ENCODE measurements at regions not wholly inside any gene's neighbourhood (a gene's known extent, or its start where the extent isn't known, plus 50 kb on each side); places are given as distances from the start of the nearest gene placed in this dataset.

GRCh38 chr4:154047733-154048132 lies 258.9 kb upstream of the SFRP2 start:
- peaks cover 4% of the 10 kb centered on the region for H3K9me3 ChIP-seq
- ATAC-seq (no peak), DNase-seq (no peak)
- no peak overlapping the region for H3K4me3 ChIP-seq
- intact Hi-C loops (cut with DNase I) = no loop called here
- no peaks in the 10 kb centered on the region for H3K36me3 ChIP-seq
- H3K4me1 ChIP-seq = no peaks in the 10 kb centered on the region
- H3K27ac ChIP-seq = no peak overlapping the region
- H3K27me3 ChIP-seq = no peaks in the 10 kb centered on the region
- TF ChIP-seq CTCF (IDR thresholded peaks at IDR 0.05) = no peak

- ATAC-seq = no peak
- Histone ChIP-seq H3K27ac (no peak overlapping the region), H3K36me3 (no peaks in the 10 kb centered on the region), H3K27me3 (no peaks in the 10 kb centered on the region), H3K4me3 (no peak overlapping the region), H3K9me3 (no peaks in the 10 kb centered on the region), H3K4me1 (no peaks in the 10 kb centered on the region)
- intact Hi-C loops (cut with DNase I) = no loop called here
- no peak for TF ChIP-seq CTCF (IDR thresholded peaks at IDR 0.05)
- DNase-seq = no peak
Measured at GRCh38 chr4:154044742-154045485, 256.0 kb upstream of the SFRP2 start.

- H3K36me3 ChIP-seq = no peaks in the 10 kb centered on the region
- DNase-seq = no peak
Measured at GRCh38 chr4:154044108-154044531, 255.2 kb upstream of the SFRP2 start.

GRCh38 chr4:154041640-154042039 lies 252.8 kb upstream of the SFRP2 start:
- TF ChIP-seq CTCF (IDR thresholded peaks at IDR 0.05) = no peak
- Histone ChIP-seq H3K27me3 (no peaks in the 10 kb centered on the region), H3K4me3 (no peak overlapping the region), H3K4me1 (no peaks in the 10 kb centered on the region), H3K9me3 (no peaks in the 10 kb centered on the region), H3K27ac (no peak overlapping the region), H3K36me3 (no peaks in the 10 kb centered on the region)
- no peak for DNase-seq
- intact Hi-C loops (cut with DNase I) = no loop called here
- no peak for ATAC-seq

More at GRCh38 chr4:154044108-154044531, 255.2 kb upstream of the SFRP2 start:
- no peak overlapping the region for H3K4me3 ChIP-seq
- no peak for TF ChIP-seq CTCF (IDR thresholded peaks at IDR 0.05)
- no peak for ATAC-seq
- intact Hi-C loops (cut with DNase I) = no loop called here
- H3K27me3 ChIP-seq = no peaks in the 10 kb centered on the region
- H3K9me3 ChIP-seq = no peaks in the 10 kb centered on the region
- no peaks in the 10 kb centered on the region for H3K4me1 ChIP-seq
- no peak overlapping the region for H3K27ac ChIP-seq

- H3K27ac ChIP-seq = no peak overlapping the region
- H3K4me1 ChIP-seq = no peaks in the 10 kb centered on the region
- no peak for TF ChIP-seq CTCF (IDR thresholded peaks at IDR 0.05)
- H3K27me3 ChIP-seq = no peaks in the 10 kb centered on the region
- no peaks in the 10 kb centered on the region for H3K9me3 ChIP-seq
- no peak overlapping the region for H3K4me3 ChIP-seq
- intact Hi-C loops (cut with DNase I) = no loop called here
- ATAC-seq = no peak
- DNase-seq = no peak
- H3K36me3 ChIP-seq = no peaks in the 10 kb centered on the region
Measured at GRCh38 chr4:154039435-154040343, 250.8 kb upstream of the SFRP2 start.

Measured in upper lobe of right lung (tissue), 1 donor.